HK-2 (cell line): ENCODE measurements at regions not wholly inside any gene's neighbourhood (a gene's known extent, or its start where the extent isn't known, plus 50 kb on each side); places are given as distances from the start of the nearest gene placed in this dataset.

ENCODE experiments used
- DNase-seq: peaks from one replicate; pipeline ENCODE4 v3.0.0-alpha.2; 2018; ENCODE audit not compliant: unreplicated experiment

DNA sequence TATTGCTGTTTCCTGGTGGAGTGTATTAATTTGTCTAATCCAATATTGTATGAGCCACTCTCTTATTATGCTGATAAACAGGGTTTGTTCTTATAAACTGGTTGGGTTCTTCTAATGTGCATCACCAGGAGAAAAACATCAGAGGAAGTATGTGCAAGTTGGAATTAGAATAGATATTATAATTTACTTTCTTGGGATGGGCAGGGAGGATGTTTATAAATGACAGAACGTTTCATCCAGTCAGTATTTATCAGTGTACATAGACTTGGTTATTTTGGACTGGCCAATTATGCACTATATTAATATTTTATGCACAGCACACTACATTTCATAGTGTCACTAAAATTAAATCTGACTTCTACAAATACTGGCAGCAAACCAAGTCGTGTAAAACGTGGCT is 495.8 kb downstream of the PSAT1 start:
- DNase-seq, result no peak

- no peak for DNase-seq
These were observed 508.8 kb downstream of the PSAT1 start for GRCh38 chr9:78805771-78806170.

DNA sequence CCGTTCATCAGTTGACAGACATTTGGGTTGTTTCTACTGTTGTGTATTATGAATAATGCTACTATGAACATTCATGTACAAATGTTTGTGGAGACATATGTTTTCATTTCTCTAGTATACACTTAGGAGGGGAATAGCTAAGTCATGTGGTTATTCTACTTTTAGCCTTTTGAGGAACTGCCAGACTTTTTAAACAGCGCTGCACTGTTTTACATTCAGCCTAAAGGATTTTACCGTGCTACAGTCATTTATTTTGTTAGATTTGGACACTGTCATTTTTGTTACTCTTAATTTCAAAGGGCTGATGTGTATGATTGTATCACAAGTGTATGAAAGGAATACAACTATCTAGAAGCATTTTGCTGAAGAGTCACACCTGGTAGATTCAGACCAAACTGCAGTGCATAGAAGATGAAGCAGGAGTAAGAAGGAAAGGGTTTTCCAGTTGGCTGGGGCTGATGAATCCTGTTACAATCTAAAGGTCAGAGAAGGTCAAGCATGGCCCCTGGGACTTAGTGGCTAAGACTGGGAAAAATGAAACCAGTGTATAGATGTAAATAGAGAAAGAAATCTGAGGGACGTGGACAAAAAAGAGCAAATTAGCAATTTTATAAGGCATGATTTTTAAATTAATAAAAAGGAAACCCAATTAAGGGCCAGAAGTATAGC is 509.7 kb downstream of the PSAT1 start:
- no peak for DNase-seq

DNA sequence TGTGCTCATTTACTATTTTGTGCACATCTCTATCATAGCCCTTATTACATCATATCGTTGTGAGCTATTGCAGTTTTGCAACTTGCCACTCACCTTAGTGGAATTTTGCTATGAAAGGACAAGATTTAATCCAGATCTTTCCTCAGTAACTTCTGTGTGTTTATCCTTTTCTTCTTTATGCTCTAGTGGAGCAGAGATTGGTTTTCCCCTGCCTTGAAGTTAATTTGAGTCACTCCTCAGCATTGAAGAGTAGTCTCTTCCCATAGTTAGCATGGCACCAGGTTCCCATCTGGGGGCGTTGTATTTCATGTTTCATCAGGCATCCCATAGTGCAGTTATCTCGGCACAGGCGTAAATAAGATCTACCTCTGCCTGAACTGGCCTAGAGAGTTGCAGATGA is 510.4 kb downstream of the PSAT1 start:
- DNase-seq, result no peak

DNA sequence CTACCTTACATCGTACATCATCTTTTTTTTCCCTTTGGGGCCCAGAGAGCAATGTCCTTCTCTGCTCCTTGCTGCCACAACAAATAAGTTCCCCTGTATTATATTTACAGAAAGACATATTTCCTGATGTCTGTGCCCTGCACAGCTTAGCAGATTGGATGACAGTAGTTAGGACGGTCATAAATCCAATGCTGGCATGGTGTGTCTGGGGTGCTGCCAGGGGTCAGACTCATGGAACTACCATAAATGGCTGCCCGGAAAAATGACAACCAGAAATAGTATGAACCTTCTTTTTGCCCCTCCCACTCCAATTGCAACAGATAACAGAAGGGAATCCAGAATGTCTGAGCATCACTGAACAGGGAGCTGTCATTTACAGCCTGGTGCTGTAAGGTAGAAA is 511.1 kb downstream of the PSAT1 start:
- DNase-seq, result no peak

GRCh38 chr9:78811622-78812276 is 514.8 kb downstream of the PSAT1 start:
- no peak for DNase-seq

- no peak for DNase-seq
These were observed 515.7 kb downstream of the PSAT1 start for GRCh38 chr9:78812665-78813064.

DNA sequence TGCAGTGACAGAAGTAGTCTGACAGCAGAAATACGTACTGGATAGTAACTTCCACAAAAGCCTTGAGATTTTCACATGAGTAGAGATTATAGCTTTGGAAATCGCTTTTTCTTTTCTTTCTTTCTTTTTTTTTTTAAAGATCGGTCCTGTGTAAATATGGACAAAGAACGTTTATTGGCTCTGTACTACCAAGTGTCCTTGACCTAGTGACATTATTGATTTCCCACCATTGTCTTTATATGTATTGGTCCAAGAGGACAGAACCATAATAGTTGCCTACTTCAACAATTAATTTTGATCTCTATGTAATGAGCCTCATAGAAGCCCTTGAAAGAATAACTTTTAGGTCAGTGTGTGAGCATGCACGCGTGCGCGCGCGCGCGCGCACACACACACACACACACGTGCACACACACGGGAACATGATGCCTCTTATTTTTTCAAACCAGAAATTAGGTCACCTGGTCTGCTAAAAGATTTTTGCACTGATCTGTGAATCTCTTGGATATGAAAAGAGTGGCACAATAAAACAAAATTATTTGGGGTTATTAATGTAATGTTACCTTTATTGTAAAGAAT is 516.8 kb downstream of the PSAT1 start:
- no peak for DNase-seq

GRCh38 chr9:78821126-78821822 is 524.3 kb downstream of the PSAT1 start:
- no peak for DNase-seq

- no peak for DNase-seq
These were observed 529.6 kb downstream of the PSAT1 start for GRCh38 chr9:78826527-78826926.

GRCh38 chr9:78828521-78828920 is 531.6 kb downstream of the PSAT1 start:
- no peak for DNase-seq

- no peak for DNase-seq
These were observed 533.4 kb downstream of the PSAT1 start for GRCh38 chr9:78830301-78830700.

GRCh38 chr9:78831726-78832125 is 534.8 kb downstream of the PSAT1 start:
- DNase-seq, result no peak

DNA sequence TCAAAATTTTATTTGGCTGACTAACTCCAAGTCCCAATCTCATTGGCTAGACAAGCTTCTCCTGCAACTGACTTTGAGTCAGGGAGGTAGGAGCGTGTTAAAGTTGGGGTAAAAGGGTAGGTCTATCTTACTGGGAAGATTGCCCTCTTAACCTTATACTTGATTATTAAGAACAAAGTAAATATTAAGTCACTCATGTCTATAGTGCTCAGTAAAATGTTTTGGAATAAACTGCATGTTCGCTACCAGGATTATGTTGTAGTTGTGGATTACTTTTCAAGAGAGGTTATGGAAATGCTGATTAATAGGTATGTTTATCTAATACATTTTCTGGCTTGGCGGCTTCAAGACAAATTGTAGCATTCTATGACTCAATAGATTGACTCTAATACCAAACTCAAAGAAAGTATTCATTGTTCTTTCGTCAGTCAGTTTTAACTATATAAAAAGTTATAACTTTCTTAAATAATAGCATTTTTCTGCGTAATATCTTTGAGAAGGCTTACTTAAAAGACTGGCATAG is 539.1 kb downstream of the PSAT1 start:
- DNase-seq, result no peak

- DNase-seq, result no peak
These were observed 542.3 kb downstream of the PSAT1 start for GRCh38 chr9:78839252-78839651.

DNA sequence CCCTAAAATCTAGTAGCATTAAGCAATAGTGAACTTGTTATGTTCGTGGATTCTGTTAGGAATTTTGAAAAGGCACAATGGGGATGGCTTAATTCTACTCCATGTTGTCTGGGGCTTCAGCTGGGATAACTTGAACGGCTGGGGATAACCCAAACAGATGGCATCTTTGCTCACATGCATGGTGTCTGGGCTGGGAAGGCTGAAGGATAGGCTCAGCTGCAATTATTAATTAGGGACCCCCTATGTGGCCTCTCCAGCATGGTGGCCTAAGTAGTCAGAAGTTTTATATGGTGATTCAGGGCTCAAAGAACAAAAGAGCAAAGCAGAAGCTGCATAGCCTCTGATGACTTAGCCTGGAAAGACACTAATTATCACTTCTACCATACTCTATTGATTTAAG is 551.1 kb downstream of the PSAT1 start:
- no peak for DNase-seq

GRCh38 chr9:78856144-78856543 is 559.2 kb downstream of the PSAT1 start:
- DNase-seq, result no peak

GRCh38 chr9:78856781-78857180 is 559.9 kb downstream of the PSAT1 start:
- DNase-seq, result no peak

DNA sequence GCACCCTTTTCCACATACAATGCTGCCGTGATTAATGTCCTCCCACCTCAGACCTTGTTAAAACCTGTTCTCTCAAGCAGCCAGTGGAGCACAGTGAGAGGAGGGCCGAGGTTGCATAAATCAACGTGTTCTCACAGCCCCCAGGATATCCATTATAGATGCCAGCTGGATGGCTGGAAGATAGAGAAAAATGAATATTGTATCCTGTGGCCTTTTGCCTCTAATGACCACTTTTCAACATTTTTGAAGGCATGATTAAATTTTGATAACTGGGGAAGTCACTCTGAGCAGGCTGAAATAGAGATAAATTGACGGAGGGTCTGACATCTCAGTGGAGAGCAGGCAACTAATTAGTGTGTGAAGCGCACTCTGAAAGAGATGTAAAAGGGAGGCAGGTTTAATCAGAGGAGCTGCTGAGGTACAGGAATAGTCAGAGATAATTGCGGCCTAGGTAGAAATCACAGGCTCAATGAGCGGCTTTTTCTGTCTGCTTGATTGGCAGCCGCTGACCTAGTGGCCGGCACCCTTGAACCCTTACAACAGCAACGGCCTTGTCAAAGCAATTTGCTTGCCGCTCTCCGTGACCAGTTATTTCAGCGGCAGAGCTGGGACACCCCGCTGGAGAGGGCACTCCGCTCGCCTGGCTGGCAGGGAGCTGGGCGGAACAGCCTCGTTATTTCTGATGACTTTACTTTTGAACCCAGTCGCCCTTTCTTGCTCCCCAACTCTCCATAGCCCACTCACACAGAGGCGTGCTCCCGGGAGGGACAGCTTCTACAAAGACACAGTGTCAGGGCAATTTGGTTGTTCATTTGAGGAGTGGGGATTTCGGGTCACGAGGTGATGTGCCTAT is 560.7 kb downstream of the PSAT1 start:
- no peak for DNase-seq

DNA sequence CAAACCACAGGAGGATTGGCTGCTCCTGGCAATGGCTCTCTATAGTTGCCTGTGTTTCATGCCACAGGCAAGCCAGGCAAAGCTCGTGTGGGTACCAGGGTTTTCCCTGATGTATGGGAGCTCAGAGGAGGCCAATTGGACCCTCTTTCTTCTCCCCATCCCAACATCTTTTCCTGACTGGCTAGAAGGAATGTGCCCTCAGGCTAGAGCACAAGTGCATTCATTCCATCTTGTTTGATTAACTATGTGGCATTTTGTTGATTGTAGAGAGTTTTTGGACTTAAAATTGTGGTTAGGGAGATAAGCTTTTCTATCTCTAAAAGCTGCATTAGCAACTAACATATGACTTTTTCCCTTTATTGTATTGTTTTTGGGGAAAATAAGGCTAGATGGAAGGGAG is 561.3 kb downstream of the PSAT1 start:
- no peak for DNase-seq

DNA sequence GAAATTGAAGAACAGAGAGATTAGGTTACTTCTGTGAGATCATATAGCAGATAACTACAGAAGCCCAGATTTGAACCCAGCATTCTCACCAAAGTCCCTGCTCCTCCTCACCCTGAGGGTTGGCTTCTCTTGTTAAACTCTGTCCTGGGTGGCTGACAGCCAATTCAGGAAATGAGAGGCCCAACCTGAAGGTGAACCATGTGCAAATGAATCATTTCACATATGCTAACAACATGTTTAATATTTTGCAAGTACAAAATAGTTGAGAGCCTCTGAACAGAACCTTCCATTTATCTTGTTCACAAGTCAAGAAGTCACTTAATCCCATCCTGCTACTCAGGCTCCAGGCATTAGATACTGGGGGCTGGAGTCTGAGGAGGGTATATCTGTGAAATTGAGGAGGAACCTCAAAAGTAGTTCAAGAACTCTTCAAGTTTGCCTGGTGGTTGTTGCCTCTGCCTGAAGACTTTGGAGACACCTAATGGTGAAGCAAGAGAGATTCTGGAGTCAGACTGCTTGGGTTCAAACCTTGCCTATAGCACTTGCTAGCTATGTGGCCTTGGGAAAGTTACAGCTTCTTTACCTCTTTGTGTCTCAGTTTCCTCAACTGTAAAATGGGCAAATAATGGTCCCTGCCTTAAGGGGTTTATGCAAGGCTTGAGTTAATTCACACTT is 564.0 kb downstream of the PSAT1 start:
- no peak for DNase-seq
